HG03439 (cell line): ENCODE measurements at regions not wholly inside any gene's neighbourhood (a gene's known extent, or its start where the extent isn't known, plus 50 kb on each side); places are given as distances from the start of the nearest gene placed in this dataset.

Source experiments
- ATAC-seq: cut with Tn5 transposase; IDR thresholded peaks from one replicate; pipeline ENCODE4 v1.9.1; 2021; ENCODE audit warnings: mild to moderate bottlenecking, moderate library complexity; ENCODE audit not compliant: unreplicated experiment

DNA sequence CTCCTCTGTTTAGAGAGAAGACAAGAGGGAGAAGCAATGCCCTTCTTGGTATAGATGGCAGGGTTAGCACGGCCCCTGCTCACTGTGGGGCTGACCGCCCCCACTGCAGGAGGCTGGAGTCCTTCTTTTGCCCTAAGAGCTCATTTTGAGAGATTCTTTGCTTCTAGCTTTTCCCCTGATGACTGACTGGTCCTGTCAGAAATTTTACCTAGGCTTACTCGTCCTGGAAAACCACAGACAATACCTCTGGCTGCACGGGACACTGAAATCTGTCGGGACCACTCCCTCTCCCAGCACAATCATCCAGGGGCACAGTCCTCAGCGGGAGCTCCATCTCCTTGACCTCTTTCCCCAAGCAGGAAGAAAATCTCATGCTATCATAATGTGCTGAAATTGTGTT, 143.0 kb upstream of the RGMA start:
- no peak for ATAC-seq

DNA sequence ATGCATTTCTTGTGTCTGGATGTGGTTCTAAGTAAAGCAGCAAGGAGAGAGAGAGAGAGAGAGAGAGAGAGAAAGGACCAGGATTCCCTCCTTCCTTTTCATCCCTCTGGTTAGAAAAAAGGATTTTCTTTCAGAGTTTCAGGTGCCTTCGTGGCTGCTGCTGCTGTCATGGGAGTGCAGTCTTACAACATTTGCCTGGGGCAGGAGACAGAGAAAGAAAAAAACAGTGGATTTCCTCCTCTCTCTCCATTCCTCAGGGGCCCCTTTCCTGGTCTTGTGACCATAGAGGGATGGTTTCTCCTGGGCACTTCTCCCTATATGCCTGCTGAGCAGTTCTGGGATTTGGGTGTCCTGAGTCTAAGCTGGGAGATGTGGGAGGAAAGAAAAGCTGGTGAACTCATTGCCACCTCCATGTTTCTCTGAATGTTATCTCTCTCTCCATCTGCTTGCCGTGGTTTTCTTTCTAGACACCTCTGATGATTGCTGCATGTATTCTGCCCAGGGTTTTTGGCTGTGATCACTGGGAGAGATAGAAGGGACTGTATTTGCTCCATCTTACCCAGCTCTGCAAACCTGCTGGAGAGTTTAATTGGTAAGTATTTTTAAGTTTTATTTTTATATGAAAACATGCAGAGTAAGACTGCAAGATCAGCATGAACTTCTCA, 142.4 kb upstream of the RGMA start:
- no peak for ATAC-seq

DNA sequence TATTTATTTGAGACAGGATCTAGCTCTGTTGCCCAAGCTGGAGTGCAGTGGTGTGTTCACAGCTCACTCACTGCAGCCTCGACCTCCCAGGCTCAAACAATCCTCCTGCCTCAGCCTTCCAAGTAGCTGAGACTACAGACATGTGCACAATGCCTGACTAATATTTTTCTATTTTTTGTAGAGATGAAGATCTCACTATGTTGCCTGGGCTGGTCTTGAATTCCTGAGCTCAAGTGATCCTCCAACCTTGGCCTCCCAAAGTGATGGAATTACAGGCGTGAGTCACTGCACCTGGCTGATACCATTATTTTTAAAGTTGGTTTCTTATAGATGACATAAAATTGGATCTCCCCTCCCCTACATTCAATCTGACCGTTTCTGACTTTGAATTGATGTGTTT, 139.5 kb upstream of the RGMA start:
- no peak for ATAC-seq

DNA sequence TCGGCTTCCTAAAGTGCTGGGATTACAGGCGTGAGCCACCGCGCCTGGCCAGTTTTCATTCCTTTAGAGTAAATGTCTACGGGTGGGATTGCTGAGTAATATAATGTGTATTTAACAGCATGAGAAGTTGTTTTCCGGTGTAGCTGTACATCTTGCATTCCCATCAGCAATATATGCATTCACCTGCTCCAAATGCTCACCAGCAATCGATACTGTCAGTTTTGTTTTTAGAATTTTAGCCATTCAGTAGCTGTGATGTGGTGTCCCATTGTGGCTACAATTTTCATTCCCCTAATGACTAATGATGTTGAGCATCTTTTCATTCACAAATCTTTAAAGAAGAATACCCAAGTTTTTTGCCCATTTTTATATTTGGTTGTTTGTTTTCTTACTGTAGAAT, 134.8 kb upstream of the RGMA start:
- no peak for ATAC-seq

DNA sequence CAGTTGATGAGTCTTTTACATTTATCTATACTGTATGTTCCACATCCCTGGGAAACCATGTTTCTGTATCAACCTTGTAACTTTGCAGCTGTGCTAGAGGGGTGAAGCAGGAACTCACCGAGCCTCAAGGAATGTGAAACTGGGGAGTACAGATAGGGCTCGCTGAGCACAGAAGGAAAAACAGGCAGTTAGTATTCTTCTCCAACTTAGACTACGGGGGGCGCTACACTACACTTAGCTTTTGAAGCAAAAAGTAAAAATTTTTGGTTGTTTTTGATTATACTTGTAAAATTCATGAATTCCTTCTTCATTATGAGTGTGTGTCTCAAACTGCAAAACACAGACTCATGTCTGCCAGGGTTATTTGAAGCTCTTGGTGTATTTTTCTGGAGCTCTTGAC, 132.7 kb upstream of the RGMA start:
- ATAC-seq = no peak

DNA sequence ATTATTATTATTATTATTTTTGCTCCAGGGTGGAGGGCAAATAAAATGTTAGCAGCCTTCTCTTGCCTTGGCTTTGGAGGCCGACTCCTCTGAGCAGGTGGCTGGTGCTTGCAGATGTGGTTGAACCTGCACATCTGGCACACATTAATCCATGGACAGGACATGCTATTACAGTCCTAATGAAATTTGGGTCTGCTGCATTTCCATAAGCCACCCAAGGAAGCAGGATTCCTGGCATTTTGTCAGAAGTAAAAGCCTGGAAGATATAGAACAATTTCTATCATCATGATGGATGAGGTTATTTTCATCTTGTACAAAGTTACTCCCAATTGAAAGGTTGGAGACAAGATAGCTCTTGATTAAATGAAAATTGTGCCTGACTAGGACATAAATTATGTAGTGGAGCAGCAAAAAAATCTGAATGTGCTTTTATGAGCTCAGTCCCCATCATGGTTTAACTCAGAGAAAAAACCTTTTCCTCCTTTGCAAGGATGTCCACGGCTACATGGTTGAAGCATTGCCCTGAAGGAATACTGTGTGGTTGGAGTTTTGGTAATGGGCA, 130.9 kb upstream of the RGMA start:
- no peak for ATAC-seq

DNA sequence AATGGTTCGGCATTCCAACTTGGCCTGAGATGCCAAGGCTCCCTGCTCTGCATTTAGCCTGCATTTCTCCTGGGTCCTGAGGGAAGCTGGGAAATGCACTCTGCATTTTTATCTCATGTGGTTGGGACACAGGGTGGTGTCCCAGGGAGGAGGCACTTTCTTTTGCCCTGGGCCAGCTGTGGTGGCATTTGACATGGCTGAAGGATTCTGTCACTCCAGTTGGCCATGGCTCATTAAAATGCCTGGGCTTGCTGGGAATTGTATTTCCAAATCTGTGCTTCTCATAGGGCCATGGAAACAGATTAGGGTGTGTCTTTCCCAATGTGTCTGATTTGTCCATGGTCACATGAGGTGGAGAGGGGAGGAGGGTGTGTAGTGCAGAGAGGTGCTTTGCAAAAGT, 128.3 kb upstream of the RGMA start:
- ATAC-seq = no peak

DNA sequence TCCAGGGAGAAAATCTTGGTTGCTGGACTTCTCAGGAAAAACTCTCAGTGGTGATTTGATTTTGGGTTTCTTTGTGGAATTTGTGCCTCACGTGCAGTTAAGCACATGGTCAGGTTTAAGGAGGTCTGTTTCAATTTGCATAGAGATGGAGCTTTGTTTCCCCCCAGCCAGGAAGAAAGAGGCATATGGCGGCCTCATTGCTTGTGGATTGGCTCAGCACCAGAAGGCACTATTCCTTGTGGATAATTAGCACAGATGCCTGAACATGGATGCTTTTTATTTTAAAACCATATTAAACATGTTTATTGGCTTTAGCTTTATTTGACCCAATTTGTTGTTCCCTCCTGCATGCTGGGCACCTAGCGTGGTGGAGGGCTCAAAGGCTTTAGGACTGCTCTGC, 125.1 kb upstream of the RGMA start:
- ATAC-seq = no peak

DNA sequence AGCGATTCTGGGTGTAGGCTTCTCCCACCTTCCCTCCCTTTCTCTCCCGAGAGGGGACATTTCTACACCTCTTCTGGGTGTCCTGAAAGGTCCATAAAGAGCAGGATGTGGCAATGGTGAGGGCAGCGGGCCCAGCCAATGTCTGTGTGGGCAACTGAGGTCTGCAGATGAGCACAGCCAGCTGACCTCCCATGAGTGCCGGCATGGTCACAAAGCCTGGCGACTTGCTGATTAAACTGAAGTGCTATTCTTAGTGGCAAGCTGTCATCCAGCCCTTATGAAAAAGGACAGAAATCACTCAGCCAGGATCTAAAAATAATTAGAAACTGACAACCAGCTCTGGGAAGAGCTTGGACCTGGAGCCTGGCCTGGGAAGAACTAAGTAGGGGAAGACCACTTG, 124.3 kb upstream of the RGMA start:
- no peak for ATAC-seq

DNA sequence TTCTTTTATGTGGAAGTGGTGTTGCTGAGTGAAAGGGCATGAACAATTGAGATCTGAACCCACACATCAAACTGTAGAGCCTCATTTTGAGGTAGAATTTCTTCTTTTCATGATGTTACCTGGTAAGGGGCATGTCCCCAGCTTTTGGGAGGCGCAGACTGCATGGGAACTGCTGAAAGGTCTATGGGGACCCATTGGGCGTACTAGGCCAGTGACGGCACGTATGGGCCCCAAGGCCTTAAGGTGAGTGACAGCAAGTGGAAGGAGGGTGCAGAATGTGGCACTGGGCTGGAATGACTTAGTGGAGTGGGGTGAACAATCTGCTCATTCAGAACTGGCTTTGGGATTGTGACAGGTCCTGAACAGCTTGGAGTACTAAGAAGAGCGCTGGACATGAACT, 123.6 kb upstream of the RGMA start:
- ATAC-seq = no peak

DNA sequence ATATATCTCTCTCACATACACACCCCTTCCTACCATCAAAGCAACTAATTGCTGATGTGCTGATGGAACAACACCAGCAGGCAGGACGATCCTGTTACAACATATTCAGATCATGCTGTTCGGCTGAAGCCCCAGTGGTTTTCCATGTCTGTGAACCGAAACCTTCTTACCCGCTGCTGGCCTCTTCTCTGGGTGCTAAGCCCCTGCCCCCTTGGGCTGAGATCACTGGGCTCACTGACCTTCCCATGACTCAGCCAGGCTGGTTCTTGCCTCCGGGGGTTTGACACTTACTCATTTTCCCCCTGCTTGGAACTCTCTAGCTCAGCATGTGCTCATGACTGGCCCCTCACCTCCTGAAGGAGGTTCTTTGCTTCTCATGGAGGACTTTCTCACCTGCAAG, 122.0 kb upstream of the RGMA start:
- no peak for ATAC-seq

DNA sequence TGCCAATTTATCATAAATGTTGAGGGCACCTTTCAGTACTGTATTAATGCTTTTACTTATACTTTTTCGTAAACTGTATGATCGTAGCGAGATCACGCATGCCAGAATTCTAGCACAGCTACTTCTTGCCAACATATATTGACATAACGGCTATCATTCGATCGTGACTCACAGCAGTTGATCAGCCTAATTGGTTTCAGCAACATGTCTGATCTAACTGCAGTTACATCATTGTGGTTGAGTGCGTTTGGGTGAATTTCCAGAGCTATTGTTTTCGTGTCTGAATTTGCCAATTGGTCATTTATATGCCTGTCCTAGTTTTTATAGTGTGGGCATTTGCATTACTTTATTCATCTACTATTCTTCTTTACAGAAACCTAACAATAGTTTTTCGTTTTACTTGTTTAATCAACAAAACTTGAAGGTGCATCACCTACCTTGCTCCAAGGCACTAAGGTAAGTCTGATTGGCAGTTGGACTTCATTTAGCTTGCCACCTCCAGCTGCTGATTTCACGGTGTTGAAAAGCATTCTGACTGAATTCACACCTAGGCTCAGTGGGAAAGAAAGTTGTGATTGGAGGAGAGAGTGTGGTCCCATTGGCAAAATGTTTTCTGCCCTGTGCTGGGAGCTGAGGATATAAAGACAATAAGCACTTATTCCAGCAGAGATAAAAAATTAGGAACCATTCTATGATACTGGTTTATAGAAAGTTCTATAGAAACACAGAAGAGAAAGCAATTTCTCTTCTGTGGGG, 120.9 kb upstream of the RGMA start:
- no peak for ATAC-seq

DNA sequence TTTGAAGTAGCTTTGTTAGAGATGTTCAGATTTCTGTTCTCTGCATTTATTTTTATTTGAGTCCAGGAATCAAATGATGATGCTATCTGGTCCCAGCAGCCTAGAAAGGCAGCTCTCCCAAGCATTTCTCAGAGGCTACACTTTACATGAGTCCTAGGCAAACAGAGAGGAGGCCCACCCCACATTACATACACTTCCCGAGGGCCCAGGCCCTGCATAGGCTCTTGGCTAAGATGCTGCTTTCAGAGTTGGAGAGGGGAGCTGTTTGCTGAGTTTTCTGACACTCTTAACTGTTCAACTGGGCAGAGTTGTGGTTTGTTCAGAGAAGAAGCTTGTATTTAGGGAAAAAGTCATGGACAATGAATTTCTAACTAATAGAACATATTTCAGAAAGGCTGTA, 117.9 kb upstream of the RGMA start:
- no peak for ATAC-seq

DNA sequence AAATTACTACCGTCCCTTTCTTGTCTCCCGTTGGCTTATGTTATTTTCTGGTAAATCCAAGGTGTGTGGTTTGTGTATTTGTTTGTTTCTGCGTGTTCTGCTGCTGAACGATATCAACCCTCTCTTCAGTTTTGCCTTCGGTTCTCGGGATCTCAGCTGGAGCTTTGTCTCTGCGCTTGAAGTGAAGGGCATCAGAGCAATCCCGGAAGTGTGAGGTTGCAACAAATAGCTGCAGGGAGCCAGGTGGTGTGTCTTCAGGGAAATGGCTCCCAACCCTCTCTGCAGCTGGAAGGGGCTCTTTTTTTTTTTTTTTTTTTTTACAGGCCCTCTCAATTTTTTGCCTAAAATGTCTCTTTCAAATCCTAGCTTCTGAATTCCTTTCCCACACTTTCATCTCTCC, 116.4 kb upstream of the RGMA start:
- ATAC-seq = no peak

DNA sequence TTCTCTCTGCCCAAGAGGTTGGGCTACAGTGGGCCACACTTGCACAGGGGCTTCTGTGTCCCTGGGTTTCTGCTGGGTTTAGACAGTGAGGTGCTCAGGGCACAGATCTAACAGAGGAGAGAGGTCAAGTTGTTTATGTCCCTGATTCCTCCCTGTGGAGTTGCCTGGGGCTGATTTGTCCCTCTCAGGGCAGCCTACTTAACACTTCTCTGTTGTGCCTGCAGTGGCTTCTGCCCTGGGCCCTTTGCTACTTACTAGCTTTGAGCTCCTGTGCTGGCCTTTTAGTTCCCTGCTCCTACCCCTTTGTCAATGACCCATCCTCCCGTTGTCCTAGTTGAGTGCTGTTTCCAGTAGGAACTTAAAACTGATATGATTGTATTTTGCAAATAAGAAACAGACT, 114.0 kb upstream of the RGMA start:
- ATAC-seq = no peak

DNA sequence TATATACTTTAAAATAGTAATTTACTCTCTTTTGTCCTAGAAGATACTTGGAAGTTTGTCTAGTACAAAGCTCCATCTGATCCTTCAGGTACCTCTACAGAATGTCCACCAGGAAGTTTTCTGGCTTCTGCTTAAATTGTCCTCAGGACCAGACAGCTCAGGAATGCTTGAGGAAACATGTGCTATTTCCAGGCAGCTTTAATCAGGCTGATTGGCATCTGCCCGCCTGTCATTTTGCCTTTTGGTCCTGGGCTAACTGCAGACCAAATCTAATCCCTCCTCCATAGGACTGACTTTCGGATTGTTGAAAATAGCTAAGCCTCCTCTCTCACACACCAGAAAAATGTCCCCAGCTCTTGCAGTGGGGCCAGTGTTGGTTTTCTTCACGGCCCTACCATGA, 113.4 kb upstream of the RGMA start:
- no peak for ATAC-seq

DNA sequence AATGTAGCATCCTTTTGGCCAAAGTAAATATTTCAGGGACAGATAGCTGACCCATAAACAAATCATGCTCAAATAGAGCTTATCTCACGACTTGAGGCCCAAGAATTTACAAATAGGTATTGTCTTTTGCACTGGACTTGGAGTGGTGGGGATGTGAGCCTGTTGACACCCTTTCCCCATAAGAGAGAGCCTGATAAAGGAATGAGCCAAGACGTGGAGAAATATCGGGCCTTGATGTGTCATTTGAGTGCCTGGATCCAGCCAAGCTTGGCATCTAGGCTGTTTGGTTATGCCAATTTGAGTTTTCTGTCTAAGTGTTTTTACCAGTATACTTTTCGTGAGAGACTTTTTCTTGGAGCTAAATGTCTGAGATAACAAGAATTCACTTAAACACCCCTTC, 112.9 kb upstream of the RGMA start:
- ATAC-seq = no peak

DNA sequence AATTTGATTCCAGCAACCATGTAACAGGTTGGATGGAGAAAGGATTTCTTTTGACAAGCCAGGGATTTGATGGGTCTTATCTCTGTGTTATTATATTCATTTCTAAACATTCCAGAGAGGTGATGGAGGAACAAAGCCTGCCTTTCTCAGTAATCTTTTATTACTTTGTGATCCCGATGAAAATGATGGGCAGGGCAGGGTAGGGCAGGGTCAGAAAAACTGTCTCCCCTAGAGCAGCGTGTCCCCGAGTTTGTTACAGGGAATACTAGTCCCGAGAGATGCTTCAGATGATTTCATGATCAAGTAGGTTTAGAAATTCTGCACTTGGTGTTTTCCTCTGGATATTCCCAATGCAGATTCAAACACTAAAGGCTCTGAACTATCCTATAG, 111.8 kb upstream of the RGMA start:
- no peak for ATAC-seq

DNA sequence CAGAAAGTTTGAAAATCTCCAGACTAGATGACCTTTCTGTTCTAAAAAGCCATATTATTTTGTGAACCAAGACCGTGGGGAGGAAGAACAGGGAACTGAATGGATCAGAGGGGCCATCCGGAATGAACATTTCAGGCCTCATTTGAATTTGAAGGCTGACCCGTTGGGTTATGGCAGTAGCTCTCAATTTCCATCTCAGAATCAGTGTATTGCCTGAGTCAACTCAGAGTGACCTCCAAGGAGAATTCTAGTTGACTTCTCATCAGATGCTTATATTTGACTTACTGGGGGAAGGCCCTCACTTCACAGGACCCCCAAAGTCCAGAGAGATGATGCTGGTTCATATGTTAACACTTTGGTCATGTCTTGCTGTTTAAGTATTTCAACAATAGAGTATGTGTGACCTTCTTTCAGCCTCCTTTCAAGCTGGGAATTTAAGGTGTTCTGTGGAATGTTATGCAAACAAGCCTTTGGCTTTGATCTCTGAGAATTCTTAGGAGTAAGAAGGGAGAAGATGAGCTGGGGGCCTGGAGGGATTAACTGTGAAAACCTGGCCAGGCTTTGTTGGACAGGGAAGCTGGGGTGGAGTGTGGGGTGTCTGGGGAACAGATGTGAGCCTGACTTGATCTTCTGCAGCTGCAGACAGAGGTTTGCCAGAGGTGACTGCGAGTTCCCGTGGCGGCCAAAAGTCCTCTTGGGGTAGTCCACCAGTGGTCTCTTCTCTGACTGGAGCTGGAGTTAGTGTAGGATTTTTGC, 111.2 kb upstream of the RGMA start:
- no peak for ATAC-seq

DNA sequence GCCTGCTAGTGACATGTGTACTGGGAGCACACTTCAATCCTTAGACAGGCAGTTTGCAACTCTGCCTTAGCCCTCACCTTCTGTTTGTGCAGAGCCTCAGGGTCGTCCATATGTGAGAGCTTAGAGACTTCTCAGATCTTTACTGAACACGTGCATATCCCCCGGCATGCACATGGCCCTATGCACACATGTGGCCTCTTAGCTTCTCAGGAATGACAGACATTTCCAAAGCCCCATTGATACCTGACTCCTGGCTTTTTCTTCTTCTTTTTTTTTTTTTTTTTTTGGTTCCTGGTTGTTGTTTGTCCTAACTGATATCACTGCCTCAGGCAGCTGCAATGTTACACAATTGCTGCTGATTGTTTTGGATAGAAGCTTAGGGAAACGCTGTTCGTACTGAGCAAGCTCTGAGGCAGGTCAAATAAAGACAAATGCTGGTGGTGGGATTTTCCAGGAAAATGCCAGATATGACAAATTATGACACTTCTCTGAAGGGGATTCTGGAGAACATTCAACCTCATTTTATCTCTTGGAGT, 107.2 kb upstream of the RGMA start:
- ATAC-seq = no peak

DNA sequence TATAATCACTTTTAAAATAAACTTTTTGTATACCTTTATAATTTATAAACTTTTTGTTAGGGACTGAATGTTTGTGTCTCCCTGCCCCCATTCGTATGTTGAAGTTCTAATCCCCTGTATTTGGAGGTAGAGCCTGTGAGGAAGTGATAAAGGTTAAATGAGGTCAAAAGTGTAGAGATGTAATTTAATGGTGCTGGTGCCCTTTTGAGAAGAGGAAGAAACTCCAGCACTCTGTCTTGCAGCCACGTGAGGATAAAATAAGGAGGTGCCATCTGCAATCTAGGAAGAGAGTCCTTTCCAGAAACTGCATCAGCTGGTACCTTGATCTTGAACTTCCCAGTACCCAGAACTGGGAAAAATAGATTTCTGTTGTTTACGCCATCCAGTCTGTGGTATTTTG, 106.1 kb upstream of the RGMA start:
- no peak for ATAC-seq

DNA sequence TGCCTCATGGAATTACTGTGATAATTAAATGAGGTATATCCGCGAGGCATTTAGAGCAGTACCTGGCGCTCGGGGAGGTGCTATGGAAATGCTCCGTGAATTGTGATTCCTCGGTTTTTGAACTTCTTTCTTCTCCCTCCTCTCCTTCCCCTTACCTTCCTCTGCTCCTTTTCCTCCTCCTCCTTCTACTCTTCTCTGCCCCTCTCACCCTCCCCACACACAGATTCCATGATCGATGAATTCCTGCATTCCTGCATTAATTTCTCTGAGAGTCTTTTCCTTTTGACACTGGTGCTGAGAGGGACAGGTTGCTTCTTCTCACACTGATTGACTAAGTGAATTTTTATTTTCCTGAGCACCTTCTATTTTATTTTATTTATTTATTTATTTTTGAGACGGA, 101.2 kb upstream of the RGMA start:
- no peak for ATAC-seq
